ENCODE measurements at regions not wholly inside any gene's neighbourhood (a gene's known extent, or its start where the extent isn't known, plus 50 kb on each side); places are given as distances from the start of the nearest gene placed in this dataset.

GRCh38 chr3:102614585-102614984 is 179.8 kb downstream of the ZPLD1 start:
- TF ChIP-seq ZNF384 (IDR thresholded peaks at IDR 0.05): no peak
- TF ChIP-seq TARDBP (IDR thresholded peaks at IDR 0.05): no peak
- TF ChIP-seq ARNT (IDR thresholded peaks at IDR 0.05): no peak
- no peak for TF ChIP-seq ELF4 (IDR thresholded peaks at IDR 0.05)

All from HEK293T (cell line).